ENCODE measurements at regions not wholly inside any gene's neighbourhood (a gene's known extent, or its start where the extent isn't known, plus 50 kb on each side); places are given as distances from the start of the nearest gene placed in this dataset.
"Not testable (repeated sequence)": the region's sequence is repeated elsewhere in the genome, so short reads cannot be mapped to it uniquely, and the experiment has no call there.

GRCh38 chr10:9402067-9402466, 1347.6 kb downstream of the GATA3 start:
- intact Hi-C loops (cut with DNase I); DNase-seq (ENCODE audit: low spot score): not testable (repeated sequence)

GRCh38 chr10:9402507-9403195, 1348.2 kb downstream of the GATA3 start:
- intact Hi-C loops (cut with DNase I); DNase-seq (ENCODE audit: low spot score): not testable (repeated sequence)

GRCh38 chr10:9407201-9407600, 1352.7 kb downstream of the GATA3 start:
- DNase-seq (ENCODE audit: low spot score); intact Hi-C loops (cut with DNase I): not testable (repeated sequence)

GRCh38 chr10:9416331-9416730, 1361.8 kb downstream of the GATA3 start:
- intact Hi-C loops (cut with DNase I) = no loop called here

GRCh38 chr10:9419757-9420156, 1365.3 kb downstream of the GATA3 start:
- intact Hi-C loops (cut with DNase I) = no loop called here
- DNase-seq (ENCODE audit: low spot score) = no peak

More at GRCh38 chr10:9416331-9416730, 1361.8 kb downstream of the GATA3 start:
- DNase-seq (ENCODE audit: low spot score) = no peak

- DNase-seq (ENCODE audit: low spot score) = no peak
- intact Hi-C loops (cut with DNase I) = no loop called here
Measured at GRCh38 chr10:9427209-9427608, 1372.7 kb downstream of the GATA3 start.

- intact Hi-C loops (cut with DNase I) = no loop called here
- DNase-seq (ENCODE audit: low spot score) = no peak
Measured at GRCh38 chr10:9437131-9437530, 1382.6 kb downstream of the GATA3 start.

GRCh38 chr10:9443758-9444157, 1389.3 kb downstream of the GATA3 start:
- intact Hi-C loops (cut with DNase I) = no loop called here
- no peak for DNase-seq (ENCODE audit: low spot score)

GRCh38 chr10:9449530-9449929, 1395.0 kb downstream of the GATA3 start:
- intact Hi-C loops (cut with DNase I) = no loop called here

GRCh38 chr10:9450801-9451200, 1396.3 kb downstream of the GATA3 start:
- no peak for DNase-seq (ENCODE audit: low spot score)
- intact Hi-C loops (cut with DNase I) = no loop called here

More at GRCh38 chr10:9449530-9449929, 1395.0 kb downstream of the GATA3 start:
- DNase-seq (ENCODE audit: low spot score) = no peak

- intact Hi-C loops (cut with DNase I) = no loop called here
- no peak for DNase-seq (ENCODE audit: low spot score)
Measured at GRCh38 chr10:9451211-9451773, 1396.8 kb downstream of the GATA3 start.

- DNase-seq (ENCODE audit: low spot score) = no peak
- intact Hi-C loops (cut with DNase I) = no loop called here
Measured at GRCh38 chr10:9452056-9452455, 1397.6 kb downstream of the GATA3 start.

- intact Hi-C loops (cut with DNase I); DNase-seq (ENCODE audit: low spot score): not testable (repeated sequence)
Measured at GRCh38 chr10:9453871-9454270, 1399.4 kb downstream of the GATA3 start.

GRCh38 chr10:9469663-9470205, 1415.2 kb downstream of the GATA3 start:
- intact Hi-C loops (cut with DNase I) = no loop called here

GRCh38 chr10:9470581-9470980, 1416.1 kb downstream of the GATA3 start:
- no peak for DNase-seq (ENCODE audit: low spot score)
- intact Hi-C loops (cut with DNase I) = no loop called here

More at GRCh38 chr10:9469663-9470205, 1415.2 kb downstream of the GATA3 start:
- DNase-seq (ENCODE audit: low spot score) = no peak

GRCh38 chr10:9501944-9502343, 1447.5 kb downstream of the GATA3 start:
- DNase-seq (ENCODE audit: low spot score) = no peak

GRCh38 chr10:9504227-9504626, 1449.7 kb downstream of the GATA3 start:
- intact Hi-C loops (cut with DNase I) = no loop called here
- no peak for DNase-seq (ENCODE audit: low spot score)

More at GRCh38 chr10:9501944-9502343, 1447.5 kb downstream of the GATA3 start:
- intact Hi-C loops (cut with DNase I) = no loop called here

- intact Hi-C loops (cut with DNase I) = no loop called here
Measured at GRCh38 chr10:9505546-9505945, 1451.1 kb downstream of the GATA3 start.

GRCh38 chr10:9508606-9509005, 1454.1 kb downstream of the GATA3 start:
- intact Hi-C loops (cut with DNase I) = no loop called here

More at GRCh38 chr10:9505546-9505945, 1451.1 kb downstream of the GATA3 start:
- DNase-seq (ENCODE audit: low spot score) = no peak

GRCh38 chr10:9510626-9511025, 1456.1 kb downstream of the GATA3 start:
- DNase-seq (ENCODE audit: low spot score) = no peak
- intact Hi-C loops (cut with DNase I) = no loop called here

More at GRCh38 chr10:9508606-9509005, 1454.1 kb downstream of the GATA3 start:
- DNase-seq (ENCODE audit: low spot score) = no peak

- intact Hi-C loops (cut with DNase I) = no loop called here
- no peak for DNase-seq (ENCODE audit: low spot score)
Measured at GRCh38 chr10:9515922-9516321, 1461.4 kb downstream of the GATA3 start.

Measured in cardiac septum (tissue), 1 donor.